ENCODE measurements at regions not wholly inside any gene's neighbourhood (a gene's known extent, or its start where the extent isn't known, plus 50 kb on each side); places are given as distances from the start of the nearest gene placed in this dataset.
A peak's percentile ranks its signal among the peaks of the same experiment; 100 is the strongest.

DNA sequence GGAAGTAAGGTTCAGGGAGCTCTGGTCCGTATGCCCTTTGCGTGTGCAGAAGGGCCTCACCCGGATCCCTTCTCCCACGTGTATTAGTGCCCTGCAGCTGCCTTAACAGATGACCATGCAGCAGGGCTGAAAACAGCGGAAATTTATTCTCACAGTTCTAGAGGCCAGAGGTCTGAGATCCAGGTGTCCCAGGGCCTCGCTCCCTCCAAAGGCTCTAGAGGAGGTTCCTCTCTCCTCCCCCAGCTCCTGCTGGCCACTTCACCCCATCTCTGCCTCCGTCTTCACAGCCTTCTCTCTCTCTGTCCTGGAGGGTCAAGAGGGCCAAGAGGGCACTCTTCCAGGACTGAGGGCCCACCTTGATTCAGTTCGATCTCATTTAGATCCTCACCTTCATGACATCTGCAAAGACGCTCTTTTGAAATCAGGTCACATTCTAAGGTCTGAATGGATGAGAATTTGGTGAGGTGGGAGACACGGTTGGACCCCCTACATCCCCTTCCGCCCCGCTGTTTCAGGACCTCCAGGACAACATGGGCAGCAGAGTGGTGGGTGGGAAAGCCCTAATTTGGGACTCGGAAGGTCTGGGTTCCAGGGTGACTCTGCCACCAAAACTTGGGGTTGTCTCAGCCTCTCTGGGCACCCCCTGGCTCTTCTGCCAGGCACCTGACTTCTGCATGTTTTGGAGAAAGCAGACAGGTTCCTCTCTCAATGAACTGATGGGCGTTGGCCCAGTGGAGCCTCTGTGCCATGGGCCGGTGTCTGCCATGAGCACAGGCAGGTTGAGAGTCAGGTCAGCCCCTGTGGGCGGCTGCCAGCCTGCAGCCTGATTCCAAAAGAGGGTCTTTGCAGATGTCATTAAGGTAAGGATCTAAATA, 361.2 kb downstream of the SEC14L1 start:
- DNase-seq (ENCODE audit: low spot score): peak; percentile 61

DNA sequence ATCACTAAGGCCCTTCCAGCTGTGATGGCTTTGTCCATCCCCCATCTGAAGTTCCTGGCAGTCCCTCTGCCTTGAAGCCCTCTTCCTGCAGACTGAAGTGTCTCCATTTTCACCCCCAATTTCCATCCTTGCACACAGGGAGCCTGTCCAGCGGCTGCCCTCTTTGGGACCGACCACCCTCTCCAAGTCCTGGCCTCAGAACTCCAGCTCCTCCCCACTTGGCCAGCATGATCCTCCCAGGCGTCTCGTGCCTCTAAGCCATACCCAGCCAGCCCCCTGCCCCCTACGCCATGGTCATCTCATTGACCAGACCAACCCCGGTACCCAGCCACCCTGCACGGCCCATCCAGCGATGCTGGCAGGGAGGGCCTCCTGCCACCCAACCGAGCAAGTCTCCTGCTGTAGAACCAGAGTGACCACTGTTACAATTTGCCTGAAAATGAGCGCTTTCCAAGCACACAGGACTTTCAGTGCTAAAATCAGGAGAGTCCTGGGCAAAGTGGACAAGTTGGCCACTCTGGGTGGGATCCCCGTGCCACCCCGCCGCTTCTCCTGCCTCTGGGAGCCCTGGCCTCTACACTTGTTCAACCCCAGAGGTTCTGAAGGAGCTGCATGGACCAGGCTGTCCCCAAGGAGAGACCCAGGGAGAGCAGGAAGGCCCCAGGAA, 362.0 kb downstream of the SEC14L1 start:
- DNase-seq (ENCODE audit: low spot score): peak; percentile 67

DNA sequence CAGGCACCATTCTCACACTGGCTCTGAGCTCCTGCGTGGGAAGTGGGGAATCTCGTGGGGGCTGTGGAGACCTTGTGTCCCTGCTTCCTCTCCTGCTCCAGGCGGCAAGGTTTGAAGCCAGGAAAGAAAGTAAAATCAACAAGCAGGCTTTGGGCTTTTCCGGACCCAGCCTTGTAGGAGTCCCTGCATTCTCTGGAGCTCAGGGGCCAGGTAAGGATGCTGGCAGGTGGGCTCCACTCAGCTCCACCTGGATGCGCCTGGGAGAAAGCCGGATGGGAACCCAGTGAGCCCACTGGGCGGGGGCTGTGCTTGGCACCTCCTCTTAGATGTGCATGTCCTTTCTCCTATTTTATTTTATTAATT, 362.5 kb downstream of the SEC14L1 start:
- peak; percentile 52 for DNase-seq (ENCODE audit: low spot score)

DNA sequence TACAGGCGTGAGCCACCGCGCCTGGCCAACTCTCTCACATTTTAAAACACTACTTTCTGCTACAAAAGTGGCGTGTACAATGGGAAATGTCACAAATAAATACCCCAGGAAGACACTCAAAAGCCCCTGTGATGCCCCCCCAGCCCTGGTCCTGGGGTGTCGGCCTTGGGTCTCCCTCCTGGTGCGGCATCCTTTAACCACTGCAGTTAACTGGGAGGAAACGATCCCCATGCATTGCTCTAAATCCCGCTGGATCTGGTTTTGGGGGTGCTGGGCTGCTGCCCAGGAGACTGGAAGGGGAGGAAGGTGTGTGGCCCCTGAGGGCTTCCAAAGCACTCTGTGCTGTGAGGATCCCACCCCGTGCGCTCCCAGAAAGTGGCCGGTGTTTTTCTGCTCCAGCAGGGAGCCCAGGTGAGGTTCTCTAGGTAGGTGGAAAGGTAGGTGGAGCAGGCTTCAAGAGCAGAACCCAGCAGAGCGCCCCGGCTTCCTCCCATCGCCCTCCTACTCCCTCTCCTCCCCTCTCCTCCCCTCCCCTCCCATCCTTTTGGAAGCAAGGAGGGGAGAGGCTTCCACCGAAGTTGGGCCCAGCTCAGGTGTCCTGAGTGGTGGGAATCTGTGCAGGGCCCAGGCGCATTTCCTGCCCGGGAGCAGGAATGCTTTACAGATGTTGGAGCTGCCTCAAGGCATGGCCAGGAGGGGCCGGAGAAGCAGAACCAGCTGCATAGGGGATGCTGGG, 363.3 kb downstream of the SEC14L1 start:
- DNase-seq (ENCODE audit: low spot score): peak; percentile 64

DNA sequence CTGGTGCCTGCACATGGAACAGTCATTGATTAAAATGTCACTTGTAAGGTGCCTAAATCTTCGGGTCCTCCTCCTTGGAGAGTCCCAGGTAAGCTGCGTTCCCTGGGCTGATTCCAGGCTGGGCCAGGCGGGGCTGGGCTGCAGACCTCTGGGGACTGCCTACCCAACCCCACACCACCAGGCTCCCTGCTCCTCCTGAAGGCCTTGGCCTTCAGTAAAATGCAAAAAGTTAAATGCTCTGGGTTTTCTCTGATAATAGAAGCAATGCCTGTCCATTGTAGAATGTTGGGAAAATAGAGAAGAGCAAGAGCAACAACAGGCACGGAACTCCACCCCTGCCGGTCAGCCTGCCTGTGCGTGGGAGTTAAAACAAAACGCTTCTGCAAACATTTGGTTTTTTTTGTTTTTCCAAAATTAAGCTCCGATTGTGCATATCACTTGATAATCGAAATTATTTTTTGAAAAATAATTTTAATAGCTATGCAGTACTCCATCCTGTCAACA, 363.9 kb downstream of the SEC14L1 start:
- DNase-seq (ENCODE audit: low spot score): no peak

DNA sequence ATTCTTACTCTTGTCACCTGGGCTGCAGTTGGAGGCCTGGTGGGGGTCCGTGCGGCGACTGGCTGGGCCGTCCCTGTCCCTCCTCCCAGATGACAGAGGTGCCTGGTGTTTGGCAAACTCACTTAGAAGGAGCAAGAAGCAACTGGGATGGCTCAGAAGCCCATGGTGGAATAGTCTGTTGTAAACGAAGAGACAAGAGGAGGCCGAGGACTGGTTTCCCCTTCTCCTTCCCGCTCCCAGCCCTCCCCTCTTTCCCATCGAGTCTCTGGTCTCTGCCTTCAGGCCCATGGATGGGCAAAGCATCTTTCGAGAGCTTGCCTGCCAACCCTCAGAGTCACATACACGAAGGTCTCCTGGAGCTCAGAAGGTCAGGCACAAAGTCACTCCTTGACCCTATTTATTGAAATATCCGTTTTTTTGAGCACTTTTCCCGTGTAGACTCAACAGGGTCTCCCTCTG, 364.4 kb downstream of the SEC14L1 start:
- DNase-seq (ENCODE audit: low spot score): peak; percentile 50

DNA sequence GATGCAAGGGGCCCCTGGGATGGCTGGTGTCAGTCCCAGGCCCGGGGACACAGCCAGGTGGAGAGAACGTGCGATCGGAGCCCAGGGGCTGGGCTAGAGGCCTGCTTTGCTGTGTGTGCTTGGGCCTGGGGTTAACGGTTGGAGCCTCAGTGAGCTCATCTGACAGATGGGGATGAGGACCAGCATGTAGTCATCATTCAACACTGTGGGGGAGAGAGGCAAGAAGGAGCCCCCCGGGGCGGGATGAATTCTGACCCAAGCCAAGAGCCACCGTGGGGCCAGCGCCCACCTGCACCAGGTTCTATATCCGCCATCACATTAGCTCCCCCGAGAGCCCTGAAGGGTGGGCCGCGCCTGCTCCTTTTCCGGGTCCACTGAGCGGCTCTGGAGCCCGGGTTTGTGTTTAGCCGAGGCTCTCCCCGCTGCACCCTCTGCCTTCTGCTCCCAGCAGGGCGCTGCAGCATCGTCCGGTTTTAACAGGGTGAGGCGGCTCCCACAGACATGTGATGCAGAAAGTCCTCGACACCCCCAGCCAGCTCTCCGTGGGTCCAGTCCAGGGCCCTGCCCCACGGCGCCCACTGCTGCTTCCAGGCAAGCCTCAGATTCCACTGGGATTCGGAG, 365.7 kb downstream of the SEC14L1 start:
- DNase-seq (ENCODE audit: low spot score): peak; percentile 55

DNA sequence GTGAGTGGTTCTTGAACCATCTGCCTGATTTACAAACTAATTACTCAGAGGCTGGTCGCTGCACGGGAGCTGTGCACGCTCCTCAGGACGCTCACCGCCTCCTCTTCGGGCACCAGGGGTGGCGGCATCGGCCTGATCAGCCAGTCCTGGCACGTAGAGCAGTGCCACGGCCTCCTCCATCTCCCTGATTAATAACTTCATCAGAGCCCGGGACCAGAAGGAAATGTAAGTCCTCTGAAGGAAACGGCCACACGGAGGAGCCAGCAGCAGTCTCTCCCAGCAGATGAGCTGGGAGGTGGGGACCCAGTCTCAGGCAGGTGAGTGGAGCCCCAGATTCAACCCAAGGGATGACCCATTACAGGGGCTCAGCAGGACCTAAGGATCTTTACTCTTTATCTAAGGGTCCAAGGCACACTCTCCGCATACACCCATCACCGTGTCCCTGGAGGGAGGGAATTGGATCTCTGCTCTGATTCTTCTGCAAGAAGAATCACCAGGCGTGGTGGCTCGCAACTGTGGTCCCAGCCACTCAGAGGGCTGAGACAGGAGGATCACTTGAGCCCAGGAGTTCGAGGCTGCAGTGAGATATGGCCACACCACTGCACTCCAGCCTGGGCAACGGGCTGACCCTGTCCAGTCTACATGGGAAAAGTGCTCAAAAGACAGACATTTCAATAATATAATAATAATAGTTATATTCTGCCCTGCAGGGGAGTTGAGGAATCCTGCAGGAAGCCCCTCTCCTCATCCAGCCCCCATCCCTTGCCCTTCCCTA, 366.5 kb downstream of the SEC14L1 start:
- DNase-seq (ENCODE audit: low spot score): no peak

DNA sequence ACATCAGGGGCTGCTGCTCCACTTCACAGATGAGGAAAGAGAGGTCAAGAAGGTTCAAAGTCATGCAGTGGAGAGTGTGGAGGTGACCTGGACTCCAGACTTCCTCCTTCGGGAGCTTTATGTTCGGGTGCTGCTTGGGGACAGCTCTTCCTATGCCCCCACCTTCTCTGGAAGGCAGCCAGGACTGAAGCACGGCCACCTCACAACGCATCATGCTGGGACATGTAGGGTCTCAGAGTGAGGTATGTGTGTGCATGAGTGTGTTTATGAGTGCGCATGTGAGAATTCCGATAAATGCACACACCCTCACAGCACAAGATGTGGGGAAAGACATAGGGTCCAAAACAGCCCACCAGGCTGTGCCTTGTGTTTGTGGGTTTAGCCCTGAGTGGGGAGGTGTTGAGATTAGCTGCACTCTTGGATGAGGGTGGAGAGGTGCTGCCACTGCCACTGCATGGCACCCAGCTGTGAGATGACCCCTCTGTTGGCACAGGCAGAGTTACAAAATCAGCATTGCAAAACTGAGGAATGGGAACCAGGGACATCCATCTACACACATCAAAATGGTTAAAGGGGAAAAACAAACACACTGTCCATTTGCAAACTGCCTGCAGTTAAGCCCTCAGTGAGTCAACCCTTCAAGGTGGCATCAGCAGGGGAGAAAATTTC, 367.4 kb downstream of the SEC14L1 start:
- no peak for DNase-seq (ENCODE audit: low spot score)

DNA sequence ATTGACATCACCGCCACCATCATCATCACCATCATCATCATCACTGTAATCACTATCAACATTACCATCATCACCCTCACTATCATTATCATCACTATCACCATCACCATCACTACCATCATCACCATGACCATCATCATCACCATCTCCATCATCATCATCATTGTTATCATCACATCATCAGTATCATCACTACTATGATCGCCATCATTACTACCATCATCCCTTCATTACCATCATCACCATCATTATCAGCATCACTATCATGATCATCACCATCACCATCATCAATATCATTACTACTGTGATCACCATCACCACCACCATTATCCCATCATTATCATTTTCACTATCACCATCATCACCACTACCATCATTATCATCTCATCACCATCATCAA, 368.3 kb downstream of the SEC14L1 start:
- DNase-seq (ENCODE audit: low spot score): no peak

DNA sequence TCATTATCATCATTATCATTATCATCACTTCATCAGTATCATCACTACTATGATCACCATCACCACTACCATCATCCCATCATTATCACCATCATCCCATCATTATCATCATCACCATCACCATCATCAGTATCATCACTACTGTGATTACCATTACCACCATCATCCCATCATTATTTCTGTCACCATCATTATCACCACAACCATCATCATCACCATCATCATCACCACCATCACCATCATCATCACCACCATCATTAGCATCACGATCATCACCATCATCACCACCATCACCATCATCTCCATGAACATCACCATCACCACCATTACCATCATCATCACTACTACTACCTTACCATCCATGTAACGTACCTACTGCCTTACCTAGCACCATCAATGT, 368.8 kb downstream of the SEC14L1 start:
- no peak for DNase-seq (ENCODE audit: low spot score)

DNA sequence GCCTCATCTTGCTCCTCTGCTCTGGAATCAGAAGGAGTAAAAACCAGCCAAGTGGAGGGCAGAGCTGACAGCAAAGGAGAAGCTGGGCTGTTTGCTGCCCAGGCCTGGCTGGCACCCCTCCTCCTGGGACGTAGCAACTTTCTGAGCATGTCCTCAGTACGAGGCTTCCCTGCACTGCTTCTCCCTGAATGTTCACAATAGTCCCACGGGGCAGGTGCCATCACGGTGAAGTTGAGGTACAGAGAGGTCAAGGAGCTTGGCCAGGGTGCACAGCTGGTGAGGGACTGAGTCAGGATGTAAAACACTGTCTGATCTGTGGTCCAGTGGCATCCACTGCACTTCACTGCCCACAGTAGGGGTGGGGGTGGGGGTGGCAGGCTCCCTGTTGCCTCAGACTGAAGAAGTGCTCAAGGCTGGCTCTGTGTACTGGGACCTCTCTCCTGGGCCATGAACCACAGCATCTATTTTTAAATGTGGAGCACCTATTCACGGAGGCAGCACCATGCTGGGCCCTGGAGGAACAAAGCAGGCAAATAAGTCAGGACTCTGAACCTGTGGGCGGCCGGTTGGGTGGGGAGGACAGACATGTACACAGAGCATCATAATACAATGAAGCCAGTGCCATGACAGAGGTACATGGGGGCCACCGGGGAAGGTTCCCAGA, 369.5 kb downstream of the SEC14L1 start:
- no peak for DNase-seq (ENCODE audit: low spot score)

DNA sequence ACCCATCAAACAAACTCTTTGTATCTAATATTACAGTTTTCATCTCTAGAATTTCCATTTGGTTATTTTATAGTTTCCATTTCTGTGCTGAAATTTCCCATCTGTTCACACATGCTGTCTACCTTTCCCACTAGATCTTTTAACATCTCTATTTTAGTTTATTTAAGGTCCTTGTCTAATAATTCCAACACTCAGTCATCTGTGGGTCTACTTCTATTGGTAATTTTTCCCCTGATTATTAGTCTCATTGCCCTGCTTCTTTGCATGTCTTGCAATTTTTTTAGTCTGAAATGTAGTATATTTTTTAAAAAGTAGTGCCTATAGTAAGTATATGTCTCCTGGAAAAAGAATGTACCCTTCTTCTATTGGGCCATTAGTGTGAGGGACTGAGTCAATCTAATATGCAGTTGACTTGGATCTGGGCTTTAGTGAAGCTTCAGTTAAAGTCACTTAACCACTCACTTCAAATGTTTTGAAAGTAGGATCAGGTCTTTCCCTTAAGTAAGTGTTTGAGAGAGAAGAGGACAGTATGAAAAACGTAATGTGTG, 370.8 kb downstream of the SEC14L1 start:
- no peak for DNase-seq (ENCODE audit: low spot score)

DNA sequence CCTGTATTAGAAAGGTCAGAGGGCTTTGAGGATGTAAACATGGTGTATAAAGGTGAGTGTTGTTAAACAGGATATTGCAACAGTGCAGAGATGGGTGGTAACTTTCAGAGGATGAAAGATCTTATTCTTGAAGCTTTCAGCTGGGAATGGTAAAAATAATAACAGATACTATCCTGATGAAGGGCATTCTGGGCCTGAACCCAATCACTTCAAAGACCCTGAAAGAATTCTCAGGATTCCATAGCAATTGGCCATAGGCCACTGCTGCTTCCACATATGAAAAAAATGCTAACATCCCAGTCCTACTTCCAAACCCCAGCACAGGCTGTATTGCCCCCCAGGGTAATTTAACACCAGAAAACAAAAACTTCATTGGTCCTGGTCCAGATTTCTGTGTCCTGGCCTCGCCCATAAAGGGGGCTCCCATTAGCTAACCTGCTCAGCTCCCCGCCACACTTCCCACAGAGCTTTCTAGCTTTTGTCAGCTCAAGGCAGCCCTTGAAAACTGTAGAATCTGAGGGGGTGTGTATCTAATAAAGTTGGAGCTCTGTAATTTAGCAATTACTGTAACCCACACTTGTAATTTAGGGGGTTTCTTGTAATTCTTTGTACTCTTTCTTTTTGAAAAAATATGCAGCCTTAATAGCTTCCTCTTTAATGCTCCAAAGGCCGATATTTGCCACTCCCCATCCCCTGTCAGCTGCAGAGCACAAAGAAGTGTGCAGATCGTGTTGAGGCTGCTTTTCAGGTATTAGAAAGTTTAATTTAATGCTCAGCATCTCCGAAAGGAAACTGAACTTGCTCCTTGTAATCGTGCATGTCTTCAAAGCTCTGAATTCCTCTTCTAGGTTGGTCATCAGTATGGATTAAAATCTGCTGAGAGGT, 371.5 kb downstream of the SEC14L1 start:
- DNase-seq (ENCODE audit: low spot score): peak; percentile 37

DNA sequence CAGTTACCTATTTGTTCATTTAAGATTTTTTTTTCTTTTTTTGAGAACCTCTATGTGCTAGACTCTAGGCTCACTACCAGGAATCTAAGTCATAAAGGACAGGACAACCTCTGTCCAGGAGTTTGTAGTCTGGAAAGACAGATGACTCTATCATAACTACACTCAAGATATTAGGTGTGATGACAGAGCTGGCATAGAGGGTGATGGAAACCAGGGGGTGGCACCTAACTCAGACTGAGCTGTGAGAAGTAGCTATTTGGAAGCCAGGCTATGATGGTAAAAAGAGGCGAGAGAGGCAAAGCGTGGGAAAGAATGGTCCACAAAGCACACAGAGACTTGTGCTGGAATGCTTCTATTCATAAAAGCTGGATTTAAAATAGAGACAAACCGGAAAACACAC, 372.3 kb downstream of the SEC14L1 start:
- DNase-seq (ENCODE audit: low spot score): no peak

DNA sequence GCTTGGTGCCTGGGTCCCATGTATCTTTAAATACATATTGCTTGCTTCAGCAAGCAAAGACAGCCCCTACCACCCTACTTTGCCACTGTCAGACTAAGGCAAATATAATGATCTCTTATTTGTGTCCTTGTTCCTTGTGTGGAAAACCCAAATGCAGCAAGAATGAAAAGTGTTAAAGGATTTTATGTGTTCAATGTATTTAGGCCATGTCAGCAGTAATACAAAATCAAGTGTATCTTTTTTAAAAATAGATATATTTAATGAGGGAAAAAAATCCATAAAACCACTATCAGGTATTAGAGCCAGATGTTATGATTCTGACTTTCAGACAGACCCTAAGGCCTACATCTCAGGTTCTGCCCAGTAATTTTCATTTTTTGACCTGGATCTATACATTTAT, 374.5 kb downstream of the SEC14L1 start:
- DNase-seq (ENCODE audit: low spot score): no peak

DNA sequence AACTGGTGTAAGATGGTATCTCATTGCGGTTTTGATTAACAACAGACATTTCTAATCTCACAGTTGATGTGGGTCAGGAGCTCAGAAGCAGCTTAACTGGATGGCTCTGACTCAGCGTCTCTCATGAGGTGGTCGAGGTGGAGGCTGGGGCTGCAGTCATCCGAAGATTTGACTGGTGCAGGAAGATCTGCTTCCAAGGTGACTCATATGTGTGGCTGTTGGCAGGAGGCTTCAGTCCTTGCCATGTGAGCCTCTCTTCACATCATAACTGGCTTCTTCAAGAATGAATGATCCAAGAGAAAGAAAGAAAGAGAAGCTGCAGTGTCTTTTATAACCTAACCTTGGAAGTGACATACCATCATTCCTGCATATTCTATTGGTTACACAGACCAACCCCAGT, 376.1 kb downstream of the SEC14L1 start:
- no peak for DNase-seq (ENCODE audit: low spot score)

DNA sequence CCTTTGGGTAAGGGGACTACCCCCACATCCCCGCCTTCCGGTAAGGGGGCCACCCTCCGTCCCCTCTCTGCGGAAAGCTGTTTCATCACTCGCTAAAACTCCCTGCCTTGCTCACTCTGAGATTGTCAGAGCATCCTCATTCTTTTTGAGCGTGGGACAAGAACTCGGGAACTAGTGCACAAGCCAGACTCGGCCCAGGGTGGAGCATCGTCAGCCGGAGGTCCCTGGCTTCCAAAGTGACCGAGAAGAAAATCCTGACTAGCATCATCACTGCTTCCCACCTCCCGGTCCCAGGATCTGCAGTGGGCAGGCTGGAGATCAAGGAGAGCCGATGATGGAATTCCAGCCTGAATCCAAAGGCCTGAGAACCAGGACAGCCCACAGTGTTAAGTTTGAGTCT, 380.3 kb downstream of the SEC14L1 start:
- DNase-seq (ENCODE audit: low spot score): no peak

DNA sequence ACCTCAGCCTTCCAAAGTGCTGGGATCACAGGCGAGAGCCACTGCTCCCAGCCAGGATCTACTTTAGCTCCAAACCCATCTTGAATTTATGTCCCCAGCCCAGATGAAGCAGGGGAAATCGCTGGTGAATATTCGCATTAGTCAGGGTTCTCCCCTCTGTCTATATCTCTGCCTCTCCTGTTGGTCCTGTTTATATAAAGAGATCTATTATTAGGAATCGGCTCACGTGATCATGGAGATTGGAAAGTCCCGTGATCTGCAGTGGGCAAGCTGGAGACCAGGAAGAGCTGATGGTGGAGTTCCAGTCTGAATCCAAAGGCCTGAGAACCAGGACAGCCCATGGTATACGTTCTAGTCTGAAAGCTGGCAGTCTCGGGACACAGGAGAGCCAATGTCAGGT, 382.8 kb downstream of the SEC14L1 start:
- no peak for DNase-seq (ENCODE audit: low spot score)

All from left forelimb (tissue), 1 donor.